ENCODE measurements at regions not wholly inside any gene's neighbourhood (a gene's known extent, or its start where the extent isn't known, plus 50 kb on each side); places are given as distances from the start of the nearest gene placed in this dataset.
A peak's percentile ranks its signal among the peaks of the same experiment; 100 is the strongest.
"Not testable (repeated sequence)": the region's sequence is repeated elsewhere in the genome, so short reads cannot be mapped to it uniquely, and the experiment has no call there.

DNA sequence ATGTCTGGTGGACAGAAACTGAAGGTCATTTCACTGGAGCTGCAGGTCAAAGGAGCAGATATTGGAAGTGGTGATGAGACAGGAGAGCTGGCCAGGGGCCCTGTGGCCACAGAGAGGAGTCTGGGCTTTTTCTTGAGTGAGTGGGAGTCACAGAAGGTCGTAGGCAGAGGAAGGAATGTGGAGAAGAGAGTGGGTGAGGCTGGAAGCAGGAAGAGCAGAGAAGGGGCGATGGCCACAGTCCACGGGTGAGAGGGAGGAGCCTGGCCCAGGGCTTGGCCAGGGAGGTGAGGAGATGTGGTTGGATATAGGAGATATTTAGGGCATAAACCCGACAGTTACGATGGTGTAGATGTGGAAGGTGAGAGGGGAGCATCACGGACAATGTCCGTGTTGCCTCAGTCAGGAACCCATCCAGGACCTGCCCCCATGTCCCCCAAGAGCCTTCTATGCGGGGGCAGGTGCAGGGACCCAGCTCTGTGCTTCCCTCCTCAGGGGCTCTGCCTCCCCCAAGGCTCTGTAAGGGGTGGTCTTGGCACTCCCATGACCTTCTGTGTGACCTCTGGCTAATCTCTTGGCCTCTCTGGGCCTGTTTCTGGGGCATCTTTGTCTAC is 150.5 kb upstream of the PTPN1 start:
- DNase-seq (ENCODE audit: low spot score) = no peak

DNA sequence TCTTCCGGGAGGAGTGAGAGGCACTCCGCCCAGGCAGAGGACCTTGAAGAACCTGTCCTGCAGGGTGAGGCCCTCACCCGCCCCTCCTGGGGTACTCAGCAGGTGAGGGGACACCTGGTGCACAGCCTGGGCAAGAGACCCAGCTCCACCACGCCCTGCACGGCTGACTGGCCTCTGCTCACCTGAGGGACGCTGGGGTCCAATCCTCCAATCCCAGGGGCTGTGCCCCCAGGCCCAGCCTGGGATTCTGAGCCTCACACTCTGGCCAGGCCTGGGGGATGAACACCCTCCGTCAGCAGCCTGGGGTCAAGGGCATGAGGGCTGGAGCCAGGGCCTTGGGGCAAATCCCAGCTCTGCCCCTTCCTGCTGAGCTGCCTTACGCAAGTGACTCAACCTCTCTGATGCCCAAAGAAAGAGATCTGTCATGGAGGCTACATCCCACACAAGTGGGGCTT is 149.9 kb upstream of the PTPN1 start:
- DNase-seq (ENCODE audit: low spot score) = no peak

DNA sequence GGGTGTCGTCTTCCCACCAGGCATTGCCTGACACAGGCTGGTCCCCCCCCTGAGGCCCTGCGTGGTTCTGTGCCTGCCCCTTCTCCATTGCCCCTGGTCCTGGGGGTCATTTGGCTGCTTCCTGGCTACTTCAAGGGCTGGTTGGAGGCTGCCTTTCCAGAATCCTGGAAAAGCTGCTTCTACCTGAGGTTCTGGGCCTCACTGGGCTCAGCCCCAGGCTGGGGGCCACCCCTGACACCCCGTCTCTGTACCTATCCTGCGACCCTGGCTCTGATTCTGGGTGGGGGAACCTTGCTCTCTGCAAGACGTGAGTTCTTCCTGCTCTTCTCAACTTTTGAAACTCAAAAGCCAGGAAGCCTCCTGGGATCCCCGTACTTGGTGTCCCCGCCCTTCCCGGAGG is 149.3 kb upstream of the PTPN1 start:
- no peak for DNase-seq (ENCODE audit: low spot score)

DNA sequence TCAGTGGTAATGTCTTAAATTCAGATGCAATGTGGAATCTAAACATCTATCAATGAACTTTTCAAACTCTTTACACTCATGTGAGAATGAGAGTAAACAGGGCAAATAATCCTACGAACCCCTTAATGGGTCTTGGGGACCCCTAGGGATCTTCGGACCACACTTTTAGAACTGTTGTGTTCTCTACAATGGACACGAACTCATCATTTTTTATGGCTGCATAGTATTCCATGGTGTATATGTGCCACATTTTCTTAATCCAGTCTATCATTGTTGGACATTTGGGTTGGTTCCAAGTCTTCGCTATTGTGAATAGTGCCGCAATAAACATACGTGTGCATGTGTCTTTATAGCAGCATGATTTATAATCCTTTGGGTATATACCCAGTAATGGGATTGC is 148.0 kb upstream of the PTPN1 start:
- DNase-seq (ENCODE audit: low spot score) = not testable (repeated sequence)

DNA sequence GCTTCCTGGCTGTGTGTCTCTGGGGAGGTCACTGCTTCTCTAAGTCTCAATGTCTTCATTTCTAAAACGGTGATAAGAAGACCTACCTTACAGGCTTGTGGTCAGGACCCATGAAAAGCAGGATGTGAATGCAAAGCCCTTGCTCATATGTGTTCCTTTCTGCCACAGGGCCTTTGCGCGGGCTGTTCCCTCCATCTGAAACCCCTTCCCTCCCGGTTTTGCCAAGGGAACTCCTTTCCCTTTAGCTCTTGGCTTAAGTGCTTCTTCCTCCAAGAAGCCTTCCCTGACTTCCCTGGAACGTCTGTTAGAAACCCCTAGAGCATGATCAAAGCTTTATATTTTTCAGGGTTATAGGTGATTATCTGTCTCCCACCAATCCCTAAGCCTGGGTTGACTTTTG is 147.2 kb upstream of the PTPN1 start:
- DNase-seq (ENCODE audit: low spot score) = no peak

DNA sequence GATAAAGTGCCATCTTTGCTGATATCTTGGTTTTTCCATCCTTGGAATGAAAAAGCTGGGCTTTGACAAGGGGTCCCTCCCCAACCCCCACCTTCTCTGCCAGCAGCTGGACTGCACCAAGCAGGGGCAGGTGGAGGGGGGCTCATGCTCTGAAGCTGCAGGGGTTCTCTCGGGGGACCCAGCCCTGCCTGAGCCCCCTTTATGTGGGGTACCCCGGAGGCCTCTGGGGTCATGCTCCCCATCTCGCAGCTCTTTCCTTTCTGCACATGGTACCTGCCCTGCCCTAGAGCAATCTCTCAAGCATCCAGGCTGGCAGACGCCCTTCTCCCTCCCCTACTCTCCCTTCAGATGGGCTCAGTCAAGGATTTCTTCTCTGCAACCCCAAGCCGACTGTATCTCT is 146.7 kb upstream of the PTPN1 start:
- DNase-seq (ENCODE audit: low spot score) = no peak

DNA sequence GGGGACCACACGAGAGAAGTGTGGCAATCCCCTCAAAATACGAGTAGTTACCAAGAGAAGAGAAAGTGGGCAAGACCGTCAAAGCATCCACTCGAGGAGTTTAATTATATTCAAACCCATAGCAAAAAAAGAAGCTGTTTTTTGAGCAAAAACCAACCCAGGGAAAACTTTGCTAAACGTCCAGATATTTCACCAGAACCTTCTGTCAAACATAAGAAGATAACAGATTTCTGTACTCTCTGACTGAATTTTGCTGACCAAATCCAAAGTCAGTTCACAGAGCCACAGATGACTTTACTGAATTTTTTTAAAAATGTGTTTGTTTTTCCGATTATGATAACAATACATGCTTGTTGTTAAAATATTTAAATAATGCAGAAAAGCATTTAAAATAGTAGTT is 145.6 kb upstream of the PTPN1 start:
- DNase-seq (ENCODE audit: low spot score) = no peak

DNA sequence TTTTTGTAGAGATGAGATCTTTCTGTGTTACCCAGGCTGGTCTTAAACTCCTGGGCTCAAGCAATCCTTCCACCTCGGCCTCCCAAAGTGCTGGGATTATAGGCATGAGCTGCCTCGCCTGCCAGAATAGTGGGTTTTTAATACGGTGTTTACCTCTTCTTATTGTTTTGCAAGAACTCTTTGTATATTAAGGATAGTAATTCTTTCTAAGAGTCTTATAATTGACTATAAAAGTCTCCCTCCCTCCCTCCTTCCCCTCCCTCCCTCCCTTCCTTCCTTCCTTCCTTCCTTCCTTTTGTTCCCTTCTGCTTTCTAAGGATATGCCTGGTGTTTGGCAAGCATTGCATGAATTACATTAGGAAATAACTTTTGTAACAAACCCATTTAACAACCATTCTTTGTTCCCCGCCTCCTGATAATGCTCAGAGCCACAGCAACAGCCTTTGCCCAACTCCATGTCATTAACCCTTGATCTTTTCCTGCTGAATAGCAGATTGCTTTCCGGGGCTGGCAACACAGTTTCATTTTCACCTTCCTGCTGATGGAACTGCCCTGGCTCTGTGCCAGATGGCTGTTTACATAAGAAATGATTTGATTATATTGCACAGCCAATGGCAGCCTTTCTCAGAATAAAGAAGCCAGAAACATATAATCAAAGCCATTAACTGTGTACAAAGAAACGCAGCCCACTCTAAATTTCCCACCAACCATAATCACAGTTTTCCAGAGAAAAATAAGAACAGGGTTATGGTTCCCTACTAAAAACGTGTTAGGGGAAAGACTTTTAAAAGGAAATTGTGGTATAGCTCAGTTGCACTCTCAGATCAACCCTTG is 143.7 kb upstream of the PTPN1 start:
- DNase-seq (ENCODE audit: low spot score) = peak; percentile 30

DNA sequence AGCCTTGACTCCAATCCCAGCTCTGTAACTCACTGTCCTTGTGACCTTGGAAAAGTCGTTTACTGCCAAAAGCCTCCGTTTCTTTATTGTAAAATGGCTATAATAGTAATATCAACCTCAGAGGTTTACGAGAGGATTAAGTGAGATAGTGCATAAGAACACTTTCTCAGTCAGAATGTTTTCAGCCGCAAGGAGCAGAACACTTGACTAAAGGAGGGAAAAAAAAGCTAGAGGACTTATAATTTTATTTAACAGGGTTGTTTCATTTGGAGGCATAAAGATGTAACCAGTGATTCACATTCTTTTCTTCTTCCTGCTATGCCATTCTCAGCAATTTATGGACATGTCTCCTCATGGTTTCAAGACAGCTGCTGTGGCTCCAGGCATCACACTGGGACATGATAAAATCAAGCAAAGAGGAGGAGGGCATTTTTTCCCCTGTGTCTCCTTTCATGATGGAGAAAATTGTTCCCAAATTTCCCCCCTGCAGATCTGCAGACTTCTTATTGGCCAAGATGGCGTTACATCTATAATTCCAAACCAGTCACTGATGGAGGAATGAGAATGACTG is 143.0 kb upstream of the PTPN1 start:
- no peak for DNase-seq (ENCODE audit: low spot score)

DNA sequence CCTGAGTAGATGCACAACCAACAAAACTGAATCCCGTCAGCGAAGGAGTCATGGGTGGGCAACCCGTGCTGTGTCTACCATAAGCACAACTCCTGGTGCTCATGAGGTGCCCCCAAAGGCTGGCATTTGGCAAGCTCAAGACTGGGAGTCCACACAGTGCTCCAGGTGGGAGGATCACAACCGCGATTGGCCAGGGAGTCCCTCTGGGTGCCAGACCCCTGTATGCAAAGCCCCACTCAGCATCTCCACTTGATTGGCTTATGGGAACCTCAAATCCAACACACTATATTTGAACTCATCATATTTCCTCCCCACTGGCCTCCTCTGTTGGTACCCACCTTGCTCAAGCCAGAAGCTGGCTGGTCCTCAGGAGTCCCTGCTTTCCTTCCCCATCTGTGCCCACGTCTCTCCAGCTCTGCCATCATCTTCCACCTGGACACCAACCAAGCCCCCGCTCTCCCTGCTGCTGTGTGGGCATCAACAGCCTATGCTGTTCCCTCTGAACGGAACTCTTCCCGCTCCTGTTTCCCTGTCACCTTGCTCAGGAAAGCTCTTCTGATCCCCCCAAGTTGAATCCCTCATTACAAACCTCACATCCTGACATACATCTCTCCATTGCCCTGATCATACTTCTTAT is 142.3 kb upstream of the PTPN1 start:
- no peak for DNase-seq (ENCODE audit: low spot score)

DNA sequence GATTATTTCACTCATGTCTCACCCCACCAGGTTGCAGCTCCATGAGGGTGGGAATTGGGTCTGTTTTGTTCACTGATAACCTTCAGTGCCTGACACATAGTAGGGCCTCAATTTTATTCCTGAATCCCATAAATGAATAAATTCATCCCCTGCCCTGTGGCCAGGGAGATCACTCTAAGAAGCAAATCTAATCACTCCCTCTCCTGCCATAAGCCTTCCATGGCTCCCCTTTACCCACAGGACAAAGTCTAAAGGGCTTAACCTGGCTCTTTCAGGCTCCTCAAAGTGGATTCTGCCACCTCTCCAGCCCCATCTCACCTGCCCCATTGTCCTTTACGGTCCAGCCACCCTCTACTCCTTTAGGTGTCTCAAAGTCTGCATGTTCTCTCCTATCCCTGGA is 141.8 kb upstream of the PTPN1 start:
- no peak for DNase-seq (ENCODE audit: low spot score)

DNA sequence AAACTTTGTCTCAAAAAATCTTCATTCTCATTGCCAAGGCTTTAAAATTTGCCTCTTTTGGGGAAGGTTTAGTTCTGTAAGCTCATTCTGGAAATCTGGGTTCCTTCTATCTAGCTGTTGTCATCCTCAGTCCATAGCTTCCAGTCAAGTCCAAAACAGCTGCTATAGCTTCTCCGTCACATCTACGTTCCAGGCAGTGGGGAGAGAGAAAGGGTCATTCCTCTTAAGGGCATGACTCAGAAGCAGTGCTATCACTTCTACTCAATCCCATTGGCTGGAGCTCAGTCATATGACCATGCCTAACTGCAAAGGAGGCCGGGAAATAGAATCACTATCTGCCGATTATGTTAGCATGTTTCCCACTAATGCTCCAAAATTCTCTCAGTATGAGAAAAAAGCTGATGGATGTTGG is 141.4 kb upstream of the PTPN1 start:
- DNase-seq (ENCODE audit: low spot score) = no peak

DNA sequence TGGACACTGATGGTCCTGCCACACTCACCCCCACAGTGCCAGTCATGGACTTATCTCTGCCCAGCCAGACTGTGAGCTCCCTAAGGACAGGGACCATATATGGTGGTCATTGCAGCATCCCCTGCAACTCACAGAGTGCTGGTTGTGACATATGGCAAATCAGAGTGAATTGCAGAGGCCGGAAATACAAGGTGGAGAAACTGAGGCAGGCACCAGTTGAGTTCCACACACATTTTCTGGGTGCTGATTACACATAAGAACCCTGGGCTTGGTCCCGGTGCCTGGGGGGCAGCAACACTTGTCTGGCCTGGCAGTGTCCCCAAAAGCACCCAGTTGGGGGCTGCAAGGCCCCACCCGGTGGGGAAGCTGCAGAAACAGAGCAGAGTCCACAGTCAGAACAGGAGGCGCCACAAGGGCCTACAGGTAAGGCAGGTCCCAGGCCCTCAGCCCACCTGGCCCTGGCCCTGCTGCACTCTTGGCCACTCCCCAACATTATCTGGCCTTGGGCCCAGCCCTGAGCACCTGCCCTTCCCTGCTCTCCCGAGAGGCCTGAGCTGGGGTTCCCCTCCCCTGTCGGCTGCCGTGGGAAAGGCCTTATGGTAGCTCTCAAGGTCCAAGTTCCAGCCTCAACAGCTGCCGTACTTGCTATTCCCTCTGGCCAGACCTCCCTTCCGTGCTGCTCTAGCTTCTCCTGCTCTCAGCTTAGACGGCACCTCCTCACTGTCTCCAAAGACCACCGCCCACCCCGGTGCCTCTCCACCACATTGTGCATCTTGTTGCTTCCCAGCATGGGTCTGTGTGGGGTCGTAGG is 140.8 kb upstream of the PTPN1 start:
- DNase-seq (ENCODE audit: low spot score) = no peak

DNA sequence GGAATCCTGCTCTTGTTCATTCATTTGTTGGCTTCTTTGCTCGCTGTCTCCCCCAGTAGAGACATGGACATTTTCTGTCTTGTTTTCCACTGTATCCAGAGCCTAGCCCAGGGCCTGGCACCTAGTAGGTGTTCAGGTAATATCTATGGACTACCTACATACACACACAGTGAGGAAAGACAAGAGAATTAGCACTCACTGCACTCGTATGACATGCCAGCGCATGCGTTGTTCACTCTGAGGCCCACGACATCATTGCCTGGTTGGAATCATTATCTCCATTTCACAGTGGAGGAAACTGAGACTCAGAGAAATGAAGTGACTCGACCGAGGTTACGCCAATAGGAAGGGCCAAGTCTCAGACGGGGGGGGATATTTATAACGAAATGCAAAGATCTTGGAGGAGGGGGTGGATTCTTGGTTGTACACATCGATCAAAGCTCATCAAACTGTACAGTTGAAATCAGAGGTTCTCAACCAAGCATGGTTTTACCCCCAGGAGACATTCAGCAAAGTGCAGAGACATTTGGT is 140.1 kb upstream of the PTPN1 start:
- no peak for DNase-seq (ENCODE audit: low spot score)

DNA sequence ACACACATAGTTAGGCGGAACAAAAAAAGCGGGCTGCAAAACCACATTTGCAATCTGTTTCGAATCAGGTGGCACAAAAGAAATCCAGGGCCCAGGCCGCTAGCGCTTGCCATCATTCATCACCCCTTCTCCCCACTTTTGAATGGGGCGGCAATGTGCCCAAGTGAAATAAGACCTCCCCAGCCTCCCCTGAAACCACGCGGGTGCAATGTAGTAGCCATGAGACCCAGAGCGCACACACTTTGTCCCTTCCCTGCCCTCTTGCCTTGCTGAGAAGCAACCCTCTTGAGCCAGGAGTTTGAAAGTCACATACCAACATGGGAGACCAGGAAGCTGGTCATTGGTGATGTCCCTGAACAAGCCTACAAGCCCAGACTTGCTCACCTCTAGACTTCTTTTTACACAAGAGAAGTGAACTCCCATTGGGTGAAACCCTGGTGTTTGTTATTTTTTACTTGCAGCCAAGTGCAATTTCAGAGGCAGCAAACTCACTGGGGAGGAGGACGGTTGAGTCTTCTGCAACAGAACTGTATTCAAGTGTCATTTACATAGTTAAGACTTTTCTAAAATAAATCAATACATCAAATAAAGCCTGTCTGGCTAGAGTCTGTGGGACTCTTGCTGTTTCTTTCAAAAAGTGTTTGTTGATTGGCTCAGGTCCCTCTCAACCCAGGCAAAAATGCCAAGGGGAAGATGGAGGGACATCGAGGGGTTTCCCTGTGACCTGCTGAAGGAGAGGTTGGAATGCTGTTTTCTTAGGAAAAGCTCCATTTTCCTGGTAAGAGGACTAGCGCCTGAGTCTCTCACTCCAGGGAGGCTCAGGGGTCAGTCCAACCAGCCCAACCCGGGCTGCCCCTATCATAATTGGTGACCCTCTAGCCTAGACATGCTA is 138.1 kb upstream of the PTPN1 start:
- DNase-seq (ENCODE audit: low spot score) = no peak

DNA sequence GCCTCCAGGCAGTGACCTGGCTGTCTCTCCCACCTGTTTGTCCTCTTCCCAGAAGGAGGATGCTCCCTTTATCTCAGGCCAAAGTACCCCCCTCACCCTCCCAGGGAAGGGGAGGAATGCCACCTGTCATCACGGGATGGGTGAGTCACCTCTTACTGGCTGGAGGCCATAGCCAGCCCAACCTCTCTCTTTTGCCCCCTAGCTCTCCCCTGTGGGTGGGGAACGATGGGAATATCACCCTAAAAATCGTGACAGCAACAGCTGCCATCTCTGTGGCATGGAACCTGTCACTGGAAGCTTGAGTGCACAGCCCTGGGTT is 137.5 kb upstream of the PTPN1 start:
- no peak for DNase-seq (ENCODE audit: low spot score)

DNA sequence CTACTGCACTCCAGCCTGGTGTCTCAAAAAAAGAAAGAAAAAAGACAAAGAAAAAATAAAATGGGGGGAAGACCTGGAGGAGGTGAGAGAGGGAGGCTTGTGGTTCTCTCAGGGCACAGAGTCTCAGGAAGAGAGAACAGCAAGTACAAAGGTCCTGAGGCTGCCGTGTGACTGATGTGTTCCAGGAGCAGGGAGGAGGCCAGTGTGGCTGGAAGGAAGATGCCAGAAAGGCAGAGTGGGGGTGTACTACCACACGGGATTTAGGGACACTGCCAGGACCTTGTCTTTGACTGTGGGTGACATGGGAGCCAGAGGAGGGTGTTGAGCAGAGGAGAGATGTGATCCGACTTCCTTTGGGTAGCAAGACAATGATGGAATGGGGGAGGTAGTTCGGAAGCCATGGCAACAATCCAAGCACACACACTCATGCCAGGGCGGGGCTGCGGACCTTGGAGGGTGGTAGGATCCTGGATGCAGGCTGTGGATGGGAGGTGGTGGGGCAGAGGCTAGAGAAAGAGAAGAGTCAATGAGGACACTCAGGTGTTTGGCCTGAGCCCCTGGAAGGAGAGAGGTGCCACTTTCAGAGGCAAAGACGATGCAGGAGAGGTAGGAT is 136.4 kb upstream of the PTPN1 start:
- no peak for DNase-seq (ENCODE audit: low spot score)

DNA sequence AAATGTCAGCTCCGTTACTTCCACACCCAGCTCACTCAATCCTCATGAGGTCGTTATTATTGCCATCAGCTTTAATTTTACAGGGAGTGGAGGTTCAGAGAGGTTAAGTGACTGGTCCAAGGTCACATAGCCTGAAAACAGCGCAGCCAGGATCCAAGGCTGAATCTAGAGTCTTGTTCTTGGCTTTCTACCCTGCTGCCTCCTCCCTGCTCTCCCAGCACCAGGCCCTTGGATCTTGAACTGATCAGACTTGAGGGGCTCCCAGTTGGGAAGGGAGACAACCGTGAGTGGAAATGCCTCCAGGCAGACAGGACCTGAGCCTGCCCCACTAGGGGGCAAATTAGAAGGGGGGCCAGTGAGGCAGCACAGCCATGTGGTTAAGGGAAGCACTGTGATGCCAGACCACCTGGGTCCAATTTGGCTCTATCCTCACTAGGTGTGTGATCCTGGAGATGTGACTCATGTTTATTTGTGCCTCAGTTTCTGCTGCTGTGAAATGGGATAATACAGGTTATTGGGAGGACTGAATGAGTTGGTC is 135.6 kb upstream of the PTPN1 start:
- DNase-seq (ENCODE audit: low spot score) = no peak

DNA sequence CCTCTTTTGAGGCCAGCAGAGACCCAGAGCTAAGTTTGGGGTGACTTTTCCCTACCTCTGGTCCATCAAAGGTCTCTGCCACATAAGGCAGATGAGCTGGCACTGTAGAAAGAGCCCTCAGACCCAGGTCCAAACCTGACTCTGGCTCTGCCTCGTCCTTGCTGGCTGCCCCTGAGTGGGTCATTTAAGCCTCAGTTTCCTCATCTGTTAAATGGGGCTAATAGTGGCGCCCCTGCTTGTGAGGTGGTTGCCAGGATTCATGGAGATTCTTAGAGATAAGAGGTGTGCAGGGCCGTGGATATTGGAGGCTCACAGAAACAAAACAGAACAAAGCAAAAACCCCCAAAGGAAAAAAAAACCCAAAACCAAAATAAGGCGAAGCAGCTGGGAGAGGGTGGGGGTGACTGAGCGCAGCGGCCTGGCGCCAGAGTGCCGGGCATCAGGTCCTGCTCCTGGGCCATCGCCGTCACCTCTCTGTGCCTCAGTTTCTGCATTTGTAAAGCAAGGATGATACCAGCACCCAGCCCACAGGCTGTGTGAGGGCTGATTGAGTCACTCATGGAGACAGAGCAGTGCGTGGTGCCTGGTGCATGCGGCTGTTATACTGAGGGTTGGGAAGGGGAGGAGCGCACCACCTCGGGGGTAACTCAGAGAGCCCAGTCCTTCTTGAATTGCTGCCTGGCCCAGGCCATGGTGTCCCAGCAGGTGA is 133.8 kb upstream of the PTPN1 start:
- DNase-seq (ENCODE audit: low spot score) = no peak
